ENCODE measurements at regions not wholly inside any gene's neighbourhood (a gene's known extent, or its start where the extent isn't known, plus 50 kb on each side); places are given as distances from the start of the nearest gene placed in this dataset.
A peak's percentile ranks its signal among the peaks of the same experiment; 100 is the strongest.

- no peak for DNase-seq (ENCODE audit: low read depth)
Measured at GRCh38 chr18:51588616-51589015, 391.1 kb upstream of the MEX3C start.

- no peak for DNase-seq (ENCODE audit: low read depth)
Measured at GRCh38 chr18:51593931-51594330, 396.4 kb upstream of the MEX3C start.

- DNase-seq (ENCODE audit: low read depth), result no peak
Measured at GRCh38 chr18:51603111-51603510, 405.6 kb upstream of the MEX3C start.

- DNase-seq (ENCODE audit: low read depth), result no peak
Measured at GRCh38 chr18:51603551-51603950, 406.1 kb upstream of the MEX3C start.

- no peak for DNase-seq (ENCODE audit: low read depth)
Measured at GRCh38 chr18:51610481-51610880, 413.0 kb upstream of the MEX3C start.

DNA sequence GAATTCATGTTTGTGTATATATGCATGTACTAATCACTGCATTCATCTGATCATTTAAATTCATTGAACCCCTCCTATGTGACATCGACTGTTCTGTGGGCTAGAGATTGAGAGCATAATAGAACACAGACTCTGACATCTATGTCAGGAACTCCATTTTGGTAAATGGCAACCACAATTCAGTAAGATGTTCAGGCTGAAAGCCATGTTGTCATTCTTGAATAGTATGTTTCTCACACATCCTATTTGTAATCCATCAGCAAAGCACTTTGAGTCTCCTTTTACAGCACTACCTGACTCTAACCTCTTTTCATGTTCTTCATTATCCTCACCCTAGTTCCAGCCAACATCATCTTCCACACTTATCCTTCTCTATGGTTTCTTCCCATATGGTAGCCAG, 413.8 kb upstream of the MEX3C start:
- no peak for DNase-seq (ENCODE audit: low read depth)

DNA sequence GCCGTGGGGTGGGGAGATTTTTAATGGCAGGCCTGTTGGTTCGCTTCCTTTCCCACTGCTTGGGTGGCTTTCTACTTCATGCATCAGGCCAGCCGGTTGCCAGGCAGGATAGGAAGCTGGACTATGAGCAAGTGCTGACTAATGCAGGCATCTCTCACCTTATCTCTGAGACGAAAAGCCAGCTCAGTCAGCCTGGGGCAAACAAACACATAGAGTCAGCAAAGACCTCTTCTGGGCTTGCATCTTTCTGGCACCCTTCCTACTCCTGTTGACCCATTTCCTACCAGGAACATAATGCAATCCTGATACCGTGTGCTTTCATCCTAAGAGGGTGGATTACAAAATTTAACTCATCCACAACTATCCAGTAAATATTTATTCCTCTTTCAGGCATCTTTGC, 416.6 kb upstream of the MEX3C start:
- DNase-seq (ENCODE audit: low read depth), result no peak

DNA sequence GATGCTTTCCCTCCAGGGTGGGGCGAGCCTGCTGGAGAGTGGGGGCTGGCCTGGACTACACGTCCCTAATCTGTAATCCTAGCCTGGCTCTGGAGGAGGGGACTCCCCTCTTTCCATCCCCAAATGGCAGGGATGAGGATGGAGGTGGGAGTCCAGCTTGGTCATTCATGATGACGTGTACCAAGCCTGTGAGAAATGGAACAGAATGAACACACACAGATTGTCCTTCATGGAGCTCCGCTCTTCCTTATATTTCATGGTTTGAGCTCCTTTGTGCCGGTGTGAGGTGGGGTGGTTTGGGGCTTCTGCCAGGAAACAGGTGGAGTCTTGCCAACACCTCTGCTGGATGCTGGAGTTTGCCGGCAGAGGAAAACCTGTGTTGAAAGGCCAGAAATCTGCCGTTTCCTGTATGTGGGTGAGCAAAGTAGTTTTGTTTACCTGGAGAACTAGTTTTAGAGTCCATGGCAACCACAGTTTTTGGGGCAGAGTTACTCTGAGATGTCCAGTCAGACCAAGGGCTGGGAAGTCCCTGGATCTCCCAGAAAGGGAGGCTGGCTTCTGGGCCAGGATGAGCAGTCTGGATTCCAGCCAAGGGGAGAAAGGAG, 417.6 kb upstream of the MEX3C start:
- no peak for DNase-seq (ENCODE audit: low read depth)

DNA sequence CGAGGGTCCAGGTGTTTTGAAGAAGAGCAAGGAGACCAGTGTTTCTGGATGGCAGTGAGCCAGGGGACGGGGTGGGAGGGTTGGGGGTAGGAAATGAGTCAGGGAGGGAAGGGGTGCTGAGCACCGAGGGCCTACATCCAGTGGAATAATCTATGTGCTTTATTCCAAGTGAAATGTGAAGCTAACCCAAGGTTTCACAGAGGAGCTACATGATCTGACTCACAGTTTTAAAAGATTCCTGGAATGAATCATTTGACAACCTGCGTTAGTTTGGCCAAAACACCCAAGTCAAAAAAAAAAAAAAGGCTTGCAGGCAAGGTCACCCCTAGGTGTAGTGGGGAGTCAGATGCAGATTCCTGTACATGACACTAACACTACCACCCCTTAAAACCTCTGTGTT, 419.7 kb upstream of the MEX3C start:
- no peak for DNase-seq (ENCODE audit: low read depth)

DNA sequence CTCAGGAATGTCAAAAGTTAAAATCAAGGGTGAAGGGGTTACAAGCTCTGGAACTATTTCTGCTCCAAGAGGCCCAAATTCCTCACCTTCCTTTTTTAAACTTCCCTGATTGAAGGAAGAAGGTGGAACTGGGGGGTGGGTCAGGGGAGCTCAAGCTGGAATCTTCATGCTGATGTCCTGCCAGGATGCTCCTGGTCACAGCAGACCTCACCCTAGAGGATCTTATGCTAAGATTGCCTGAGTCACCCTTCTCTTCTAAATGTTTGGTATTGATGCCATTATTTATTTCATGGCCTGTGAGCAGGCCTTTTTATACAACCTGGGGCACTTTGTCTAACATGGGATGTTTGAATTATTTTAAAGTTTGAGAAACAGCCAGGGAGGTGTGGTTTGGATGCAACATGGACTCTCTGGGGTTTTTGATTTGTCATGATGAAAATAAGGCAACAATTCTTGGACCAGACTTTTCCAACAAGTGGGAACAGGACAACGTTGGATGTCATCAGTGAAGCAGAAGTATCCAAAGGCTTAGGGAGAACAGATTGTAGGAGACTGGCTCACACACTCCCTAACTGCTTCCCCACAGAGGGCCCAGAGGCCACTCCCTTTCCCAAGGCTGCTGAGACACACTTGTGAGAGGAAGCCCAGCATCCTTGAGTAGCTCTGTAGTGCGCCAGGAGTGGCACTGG, 420.2 kb upstream of the MEX3C start:
- no peak for DNase-seq (ENCODE audit: low read depth)

DNA sequence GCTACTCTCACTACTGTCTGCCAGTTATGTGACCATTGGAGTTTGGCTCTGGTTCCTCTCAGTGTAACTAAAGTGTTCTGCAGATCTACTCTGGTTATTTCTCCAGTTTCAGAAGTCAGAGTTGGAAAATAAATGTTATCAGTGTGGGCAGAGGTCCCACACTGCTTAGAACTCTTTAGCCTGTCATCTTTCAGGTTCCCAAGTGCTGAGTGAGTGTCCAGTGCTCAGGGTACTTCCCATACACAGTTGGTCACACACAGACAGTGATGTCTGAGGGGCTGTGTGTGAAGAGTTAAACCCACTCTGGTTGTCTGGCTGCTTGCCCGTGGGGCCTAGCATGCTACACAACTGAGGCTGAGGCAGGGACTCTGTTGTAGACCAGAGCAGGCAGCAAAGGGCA, 421.8 kb upstream of the MEX3C start:
- DNase-seq (ENCODE audit: low read depth), result no peak

GRCh38 chr18:51621113-51621863, 423.8 kb upstream of the MEX3C start:
- peak; percentile 9 for DNase-seq (ENCODE audit: low read depth)

GRCh38 chr18:51621864-51622160, 424.3 kb upstream of the MEX3C start:
- DNase-seq (ENCODE audit: low read depth), result peak; percentile 1

- no peak for DNase-seq (ENCODE audit: low read depth)
Measured at GRCh38 chr18:51622702-51623101, 425.2 kb upstream of the MEX3C start.

GRCh38 chr18:51623653-51624052, 426.2 kb upstream of the MEX3C start:
- no peak for DNase-seq (ENCODE audit: low read depth)

GRCh38 chr18:51630706-51631105, 433.2 kb upstream of the MEX3C start:
- DNase-seq (ENCODE audit: low read depth), result no peak

DNA sequence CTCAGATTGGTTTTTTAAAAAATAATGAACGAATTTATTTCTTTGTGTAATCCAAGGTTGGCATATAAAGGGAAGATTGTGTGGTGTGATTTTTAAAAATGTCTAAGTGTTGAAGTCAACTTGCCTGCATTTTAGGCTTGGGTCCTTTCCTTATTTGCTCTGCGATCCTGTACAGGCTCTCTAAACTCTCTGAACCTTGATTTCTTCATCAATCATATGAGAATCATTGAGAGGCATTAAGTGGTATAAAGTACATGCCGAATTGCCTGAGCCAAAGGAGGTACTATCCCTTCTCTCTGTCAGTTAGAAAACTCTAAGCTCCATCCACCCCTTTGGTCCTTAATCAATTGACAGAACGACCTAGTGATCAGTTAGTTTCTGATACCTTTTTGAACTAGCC, 440.4 kb upstream of the MEX3C start:
- no peak for DNase-seq (ENCODE audit: low read depth)

GRCh38 chr18:51639541-51639940, 442.1 kb upstream of the MEX3C start:
- DNase-seq (ENCODE audit: low read depth), result no peak

DNA sequence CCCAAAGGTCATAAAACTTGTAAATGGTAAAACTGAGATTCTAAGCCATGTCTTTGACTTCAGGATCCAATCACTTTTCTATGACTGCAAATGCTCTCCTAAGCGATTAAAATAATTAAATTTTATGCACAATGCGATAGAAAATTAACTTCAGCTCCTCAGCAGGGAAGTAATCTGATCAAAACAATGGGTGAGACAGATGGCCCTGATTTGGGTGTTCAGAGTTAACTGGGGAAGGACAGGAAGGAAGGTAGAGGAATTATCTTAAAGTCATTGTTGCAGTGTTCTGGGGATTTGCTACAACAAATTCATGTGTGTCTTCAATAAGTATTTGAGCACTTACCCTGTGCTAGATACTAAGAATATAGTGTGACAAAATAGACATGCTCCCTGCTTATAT, 446.0 kb upstream of the MEX3C start:
- no peak for DNase-seq (ENCODE audit: low read depth)

DNA sequence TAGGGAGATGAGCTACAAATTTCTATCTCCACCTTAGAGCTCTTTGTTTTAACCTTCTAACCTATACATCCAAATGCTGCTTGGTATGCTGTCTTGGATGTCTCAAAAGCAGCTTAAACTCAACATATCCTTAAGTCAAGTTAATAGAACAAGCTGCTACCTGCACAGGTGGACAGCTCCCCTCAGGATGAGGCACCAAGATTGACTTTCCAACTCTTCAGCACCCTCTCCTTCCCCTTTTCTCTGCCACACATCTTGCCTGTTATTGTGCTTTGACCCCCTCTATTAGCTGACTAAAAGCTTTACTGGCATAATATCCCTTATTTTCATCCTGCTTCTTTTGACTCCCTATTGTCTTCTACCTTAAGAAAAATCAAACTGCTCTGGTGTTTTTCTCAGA, 448.1 kb upstream of the MEX3C start:
- DNase-seq (ENCODE audit: low read depth), result no peak

DNA sequence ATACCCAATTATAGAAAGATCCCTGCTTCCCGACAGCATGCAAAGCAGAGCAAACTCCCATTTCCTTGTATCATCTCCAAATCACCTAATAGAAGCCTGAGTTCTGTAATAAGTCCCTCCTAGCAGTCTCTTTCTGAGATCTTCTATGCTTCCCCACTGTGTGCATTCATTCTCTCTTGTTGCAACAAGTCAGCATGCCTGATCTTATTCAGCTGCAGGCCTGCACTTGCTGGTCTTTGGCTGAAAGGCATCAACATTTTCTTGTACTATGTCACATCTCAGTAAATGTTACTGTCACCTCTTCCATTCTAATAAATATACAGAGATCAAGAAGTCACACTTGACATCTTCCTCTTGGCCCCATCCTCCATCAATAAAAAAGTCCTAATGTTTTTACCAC, 449.9 kb upstream of the MEX3C start:
- DNase-seq (ENCODE audit: low read depth), result no peak

DNA sequence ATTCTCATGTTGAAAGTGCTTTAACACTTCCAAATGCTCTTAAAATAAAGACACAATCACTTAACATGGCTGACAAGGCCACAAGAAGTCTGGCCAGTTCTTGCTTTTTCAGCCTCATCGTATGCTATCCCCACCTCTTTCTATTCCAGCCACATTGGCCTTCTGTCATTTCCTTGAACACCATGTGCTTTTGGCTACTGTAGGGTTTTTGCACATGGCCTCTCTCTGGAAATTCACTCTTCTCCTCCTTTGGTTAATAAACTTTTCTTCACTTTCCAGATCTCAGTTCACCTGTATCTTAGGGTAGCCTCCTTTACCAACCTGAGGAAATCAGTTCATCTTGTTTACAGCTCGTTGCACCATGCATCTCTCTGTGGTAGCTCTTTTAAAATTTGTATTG, 450.5 kb upstream of the MEX3C start:
- no peak for DNase-seq (ENCODE audit: low read depth)

DNA sequence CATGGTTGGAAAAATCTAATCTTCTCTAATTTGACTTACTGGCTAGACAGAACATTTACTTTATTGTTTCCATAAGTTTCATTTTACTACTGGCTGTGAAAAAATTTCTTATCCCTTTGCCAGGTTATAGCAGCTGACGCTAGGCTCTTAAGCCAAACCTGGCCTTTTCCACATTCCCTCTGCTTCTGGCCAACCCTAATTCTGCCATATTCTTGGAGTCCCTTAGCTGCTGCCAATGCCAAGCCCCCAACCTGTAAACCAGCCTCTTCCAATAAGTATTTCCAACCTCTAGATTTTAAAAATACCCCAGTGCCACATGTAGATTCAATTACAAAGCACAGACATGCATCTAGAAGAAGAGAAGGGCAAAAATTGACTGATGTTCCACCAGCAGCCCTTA, 452.3 kb upstream of the MEX3C start:
- no peak for DNase-seq (ENCODE audit: low read depth)

- DNase-seq (ENCODE audit: low read depth), result no peak
Measured at GRCh38 chr18:51651761-51652160, 454.3 kb upstream of the MEX3C start.
